Neural cell (in vitro differentiated cells): ENCODE measurements at regions not wholly inside any gene's neighbourhood (a gene's known extent, or its start where the extent isn't known, plus 50 kb on each side); places are given as distances from the start of the nearest gene placed in this dataset.

Source experiments
- H2AFZ ChIP-seq: fragments of 200-600, 300-800 bp; sonication (generic), shearing (Covaris generic); 2 replicates; pipeline ENCODE4 v1.6.0; 2014; ENCODE audit warnings: low read depth, mild to moderate bottlenecking, antibody characterized with exemption, low read length, moderate library complexity
- H3F3A ChIP-seq: fragments of 200-600 bp; shearing (Covaris generic); 2 replicates; pipeline ENCODE4 v1.6.1; 2016; ENCODE audit warnings: mild to moderate bottlenecking, moderate library complexity, mixed read lengths, antibody characterized with exemption, low read length; ENCODE audit not compliant: insufficient read depth, poor library complexity, severe bottlenecking
- H3K27ac ChIP-seq: fragments of 200-600, 300-800 bp; sonication (generic), shearing (Covaris generic); 2 replicates; pipeline ENCODE4 v1.5.1; 2014; ENCODE audit warnings: mild to moderate bottlenecking, low read length, moderate library complexity
- H3K27me3 ChIP-seq: fragments of 300-800, 200-600 bp; sonication (generic), shearing (Covaris generic); 2 replicates; pipeline ENCODE4 v1.6.0; 2014; ENCODE audit warnings: mild to moderate bottlenecking, low read depth, low read length, moderate library complexity; ENCODE audit not compliant: insufficient read depth
- H3K36me3 ChIP-seq: fragments of 300-800, 200-600 bp; sonication (generic), shearing (Covaris generic); 2 replicates; pipeline ENCODE4 v1.5.1; 2014; ENCODE audit warnings: mild to moderate bottlenecking, antibody characterized with exemption, low read length, moderate library complexity; ENCODE audit not compliant: insufficient read depth
- H3K4me2 ChIP-seq: fragments of 300-800, 200-600 bp; sonication (generic), shearing (Covaris generic); 2 replicates; pipeline ENCODE4 v1.6.0; 2014; ENCODE audit warnings: mild to moderate bottlenecking, low read length
- H3K4me3 ChIP-seq: fragments of 300-800, 200-600 bp; sonication (generic), shearing (Covaris generic); 2 replicates; pipeline ENCODE4 v1.5.1; 2014; ENCODE audit warnings: mild to moderate bottlenecking, low read length, moderate library complexity
- H3K79me2 ChIP-seq: fragments of 200-600 bp; shearing (Covaris generic); replicated peaks from 2 replicates; pipeline ENCODE4 v1.6.0; 2014; ENCODE audit warnings: mild to moderate bottlenecking, low read length, moderate library complexity; ENCODE audit not compliant: insufficient read depth
- H3K9ac ChIP-seq: fragments of 300-800, 200-600 bp; sonication (generic), shearing (Covaris generic); 2 replicates; pipeline ENCODE4 v1.6.1; 2016; ENCODE audit warnings: mild to moderate bottlenecking, low read length, mixed read lengths
- H3K9me2 ChIP-seq: fragments of 200-600 bp; shearing (Covaris generic); 2 replicates; pipeline ENCODE4 v1.6.1; 2016; ENCODE audit warnings: mild to moderate bottlenecking, low read length, mixed read lengths; ENCODE audit not compliant: insufficient read depth
- H3K9me3 ChIP-seq: fragments of 200-600, 300-800 bp; sonication (generic), shearing (Covaris generic); 2 replicates; pipeline ENCODE4 v1.6.1; 2016; ENCODE audit warnings: mild to moderate bottlenecking, mixed run types, low read length, moderate library complexity, mixed read lengths
- H4K20me1 ChIP-seq: fragments of 200-600 bp; shearing (Covaris generic); 2 replicates; pipeline ENCODE4 v1.6.1; 2016; ENCODE audit warnings: mild to moderate bottlenecking, mixed run types; ENCODE audit not compliant: insufficient read depth
- CTCF ChIP-seq: fragments of 450-650 bp; IDR thresholded peaks from 2 replicates; pipeline ENCODE4 v1.5.1; 2014; ENCODE audit warnings: antibody characterized with exemption, mild to moderate bottlenecking, moderate library complexity; ENCODE audit not compliant: poor library complexity, severe bottlenecking
- EP300 ChIP-seq: fragments of 450-650 bp; conservative IDR thresholded peaks from 2 replicates; pipeline ENCODE4 v1.6.1; 2014; ENCODE audit warnings: antibody characterized with exemption, mild to moderate bottlenecking, moderate library complexity; ENCODE audit not compliant: poor library complexity, severe bottlenecking
- EZH2 ChIP-seq: fragments of 200-600, 300-800 bp; shearing (Covaris generic), sonication (generic); IDR thresholded peaks from 2 replicates; pipeline ENCODE4 v1.6.1; 2014; ENCODE audit warnings: antibody characterized with exemption, low read length, borderline replicate concordance, mild to moderate bottlenecking; ENCODE audit not compliant: insufficient read depth, poor library complexity, severe bottlenecking
- MXI1 ChIP-seq: fragments of 450-650 bp; conservative IDR thresholded peaks from 2 replicates; pipeline ENCODE4 v1.6.1; 2014; ENCODE audit warnings: antibody characterized with exemption, mild to moderate bottlenecking; ENCODE audit not compliant: poor library complexity, severe bottlenecking
- POLR2AphosphoS5 ChIP-seq: IDR thresholded peaks from 2 replicates; pipeline ENCODE4 v1.6.1; 2012
- RAD21 ChIP-seq: fragments of 450-650 bp; conservative IDR thresholded peaks from 2 replicates; pipeline ENCODE4 v1.6.1; 2014; ENCODE audit warnings: antibody characterized with exemption, mild to moderate bottlenecking, moderate library complexity
- REST ChIP-seq: IDR thresholded peaks from 2 replicates; pipeline ENCODE4 v1.6.1; 2012; ENCODE audit warnings: borderline replicate concordance
- SMC3 ChIP-seq: fragments of 450-650 bp; conservative IDR thresholded peaks from 2 replicates; pipeline ENCODE4 v1.6.1; 2014; ENCODE audit warnings: antibody characterized with exemption, mild to moderate bottlenecking, moderate library complexity; ENCODE audit not compliant: poor library complexity
- TAF1 ChIP-seq: IDR thresholded peaks from 2 replicates; pipeline ENCODE4 v1.6.1; 2012; ENCODE audit warnings: low read depth

- no peak overlapping the region for H3K27ac ChIP-seq
- no peaks in the 10 kb centered on the region for H3K36me3 ChIP-seq
Measured at GRCh38 chr4:128484896-128485295, 197.3 kb upstream of the PGRMC2 start.

GRCh38 chr4:128483816-128484215, 196.2 kb upstream of the PGRMC2 start:
- no peak overlapping the region for H2AFZ ChIP-seq
- no peaks in the 10 kb centered on the region for H3K79me2 ChIP-seq
- H3K36me3 ChIP-seq, result no peaks in the 10 kb centered on the region
- H3K4me3 ChIP-seq, result no peak overlapping the region
- TF ChIP-seq POLR2AphosphoS5 (no peak), EP300 (no peak), RAD21 (no peak)
- no peaks in the 10 kb centered on the region for H3F3A ChIP-seq
- H3K9me3 ChIP-seq, result peaks cover 3% of the 10 kb centered on the region
- H3K4me2 ChIP-seq, result no peak overlapping the region
- no peaks in the 10 kb centered on the region for H3K9me2 ChIP-seq
- no peak overlapping the region for H3K9ac ChIP-seq
- H4K20me1 ChIP-seq, result no peaks in the 10 kb centered on the region
- H3K27ac ChIP-seq, result no peak overlapping the region
- H3K27me3 ChIP-seq, result no peaks in the 10 kb centered on the region

More at GRCh38 chr4:128484896-128485295, 197.3 kb upstream of the PGRMC2 start:
- no peaks in the 10 kb centered on the region for H3K27me3 ChIP-seq
- H3F3A ChIP-seq, result no peaks in the 10 kb centered on the region
- H3K9me3 ChIP-seq, result peaks cover 3% of the 10 kb centered on the region
- H4K20me1 ChIP-seq, result no peaks in the 10 kb centered on the region
- no peak overlapping the region for H3K4me2 ChIP-seq
- no peak for TF ChIP-seq MXI1
- TF ChIP-seq EP300, result no peak
- no peak for TF ChIP-seq RAD21
- TF ChIP-seq TAF1, result no peak
- no peak for TF ChIP-seq EZH2
- no peak for TF ChIP-seq SMC3
- no peak for TF ChIP-seq POLR2AphosphoS5
- TF ChIP-seq REST, result no peak
- no peak for TF ChIP-seq CTCF
- no peak overlapping the region for H3K9ac ChIP-seq
- no peaks in the 10 kb centered on the region for H3K9me2 ChIP-seq
- no peak overlapping the region for H3K4me3 ChIP-seq
- no peaks in the 10 kb centered on the region for H3K79me2 ChIP-seq
- no peak overlapping the region for H2AFZ ChIP-seq

- no peaks in the 10 kb centered on the region for H3K9me2 ChIP-seq
- no peak overlapping the region for H3K9ac ChIP-seq
- no peak for TF ChIP-seq POLR2AphosphoS5
- TF ChIP-seq RAD21, result no peak
- no peak for TF ChIP-seq SMC3
- TF ChIP-seq EZH2, result no peak
- no peak for TF ChIP-seq REST
- no peak for TF ChIP-seq TAF1
- TF ChIP-seq MXI1, result no peak
- no peak for TF ChIP-seq CTCF
- TF ChIP-seq EP300, result no peak
- no peak overlapping the region for H3K4me3 ChIP-seq
- H3K79me2 ChIP-seq, result no peaks in the 10 kb centered on the region
- no peak overlapping the region for H2AFZ ChIP-seq
- no peaks in the 10 kb centered on the region for H3F3A ChIP-seq
- H3K27me3 ChIP-seq, result no peaks in the 10 kb centered on the region
- H3K27ac ChIP-seq, result no peak overlapping the region
- H3K9me3 ChIP-seq, result peaks cover 3% of the 10 kb centered on the region
- no peak overlapping the region for H3K4me2 ChIP-seq
- no peaks in the 10 kb centered on the region for H3K36me3 ChIP-seq
- H4K20me1 ChIP-seq, result no peaks in the 10 kb centered on the region
Measured at GRCh38 chr4:128483041-128483440, 195.4 kb upstream of the PGRMC2 start.
